ENCODE measurements at regions not wholly inside any gene's neighbourhood (a gene's known extent, or its start where the extent isn't known, plus 50 kb on each side); places are given as distances from the start of the nearest gene placed in this dataset.

DNA sequence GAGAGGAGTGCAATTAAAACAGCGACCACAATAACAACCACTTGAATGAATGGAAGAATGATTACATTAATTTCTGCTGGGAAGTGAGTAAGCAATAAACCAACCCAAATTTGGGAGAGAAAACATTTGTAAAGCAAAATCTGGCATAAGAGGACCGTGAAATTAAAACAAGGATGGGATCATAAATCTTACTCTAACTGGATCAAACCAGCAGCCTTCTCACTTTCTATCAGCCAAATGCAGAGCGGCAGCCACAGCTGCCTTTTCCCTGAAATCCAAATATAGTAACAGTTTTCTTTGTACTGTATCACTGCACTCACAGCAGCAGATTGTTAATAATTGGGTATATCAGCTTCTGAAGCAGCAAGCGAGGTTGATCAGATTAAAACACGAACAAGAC is 245.2 kb upstream of the REG3G start:
- no peaks in the 10 kb centered on the region for H3K27me3 ChIP-seq (ENCODE audit: insufficient read depth, poor library complexity, severe bottlenecking)
- no peak overlapping the region for H3K4me3 ChIP-seq (replicated peaks; ENCODE audit: insufficient read depth, low read length)
- DNase-seq (ENCODE audit: low read depth in 1 of 2, low spot score in 1 of 2), result no peak
- no peak overlapping the region for H3K27ac ChIP-seq (replicated peaks)
- no peak for TF ChIP-seq POLR2AphosphoS5 (IDR thresholded peaks at IDR 0.05; ENCODE audit: low read depth)
- TF ChIP-seq, protein P1, sequence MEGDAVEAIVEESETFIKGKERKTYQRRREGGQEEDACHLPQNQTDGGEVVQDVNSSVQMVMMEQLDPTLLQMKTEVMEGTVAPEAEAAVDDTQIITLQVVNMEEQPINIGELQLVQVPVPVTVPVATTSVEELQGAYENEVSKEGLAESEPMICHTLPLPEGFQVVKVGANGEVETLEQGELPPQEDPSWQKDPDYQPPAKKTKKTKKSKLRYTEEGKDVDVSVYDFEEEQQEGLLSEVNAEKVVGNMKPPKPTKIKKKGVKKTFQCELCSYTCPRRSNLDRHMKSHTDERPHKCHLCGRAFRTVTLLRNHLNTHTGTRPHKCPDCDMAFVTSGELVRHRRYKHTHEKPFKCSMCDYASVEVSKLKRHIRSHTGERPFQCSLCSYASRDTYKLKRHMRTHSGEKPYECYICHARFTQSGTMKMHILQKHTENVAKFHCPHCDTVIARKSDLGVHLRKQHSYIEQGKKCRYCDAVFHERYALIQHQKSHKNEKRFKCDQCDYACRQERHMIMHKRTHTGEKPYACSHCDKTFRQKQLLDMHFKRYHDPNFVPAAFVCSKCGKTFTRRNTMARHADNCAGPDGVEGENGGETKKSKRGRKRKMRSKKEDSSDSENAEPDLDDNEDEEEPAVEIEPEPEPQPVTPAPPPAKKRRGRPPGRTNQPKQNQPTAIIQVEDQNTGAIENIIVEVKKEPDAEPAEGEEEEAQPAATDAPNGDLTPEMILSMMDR (IDR thresholded peaks at IDR 0.05; ENCODE audit: insufficient read depth, low read length), result no peak
- TF ChIP-seq GABPA (IDR thresholded peaks at IDR 0.05; ENCODE audit: low read depth), result no peak
- TF ChIP-seq, protein P2, sequence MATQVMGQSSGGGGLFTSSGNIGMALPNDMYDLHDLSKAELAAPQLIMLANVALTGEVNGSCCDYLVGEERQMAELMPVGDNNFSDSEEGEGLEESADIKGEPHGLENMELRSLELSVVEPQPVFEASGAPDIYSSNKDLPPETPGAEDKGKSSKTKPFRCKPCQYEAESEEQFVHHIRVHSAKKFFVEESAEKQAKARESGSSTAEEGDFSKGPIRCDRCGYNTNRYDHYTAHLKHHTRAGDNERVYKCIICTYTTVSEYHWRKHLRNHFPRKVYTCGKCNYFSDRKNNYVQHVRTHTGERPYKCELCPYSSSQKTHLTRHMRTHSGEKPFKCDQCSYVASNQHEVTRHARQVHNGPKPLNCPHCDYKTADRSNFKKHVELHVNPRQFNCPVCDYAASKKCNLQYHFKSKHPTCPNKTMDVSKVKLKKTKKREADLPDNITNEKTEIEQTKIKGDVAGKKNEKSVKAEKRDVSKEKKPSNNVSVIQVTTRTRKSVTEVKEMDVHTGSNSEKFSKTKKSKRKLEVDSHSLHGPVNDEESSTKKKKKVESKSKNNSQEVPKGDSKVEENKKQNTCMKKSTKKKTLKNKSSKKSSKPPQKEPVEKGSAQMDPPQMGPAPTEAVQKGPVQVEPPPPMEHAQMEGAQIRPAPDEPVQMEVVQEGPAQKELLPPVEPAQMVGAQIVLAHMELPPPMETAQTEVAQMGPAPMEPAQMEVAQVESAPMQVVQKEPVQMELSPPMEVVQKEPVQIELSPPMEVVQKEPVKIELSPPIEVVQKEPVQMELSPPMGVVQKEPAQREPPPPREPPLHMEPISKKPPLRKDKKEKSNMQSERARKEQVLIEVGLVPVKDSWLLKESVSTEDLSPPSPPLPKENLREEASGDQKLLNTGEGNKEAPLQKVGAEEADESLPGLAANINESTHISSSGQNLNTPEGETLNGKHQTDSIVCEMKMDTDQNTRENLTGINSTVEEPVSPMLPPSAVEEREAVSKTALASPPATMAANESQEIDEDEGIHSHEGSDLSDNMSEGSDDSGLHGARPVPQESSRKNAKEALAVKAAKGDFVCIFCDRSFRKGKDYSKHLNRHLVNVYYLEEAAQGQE (IDR thresholded peaks at IDR 0.05; ENCODE audit: insufficient replicate concordance, low read depth), result no peak
- no peak for TF ChIP-seq SPI1 (IDR thresholded peaks at IDR 0.05; ENCODE audit: borderline replicate concordance, low read depth)

DNA sequence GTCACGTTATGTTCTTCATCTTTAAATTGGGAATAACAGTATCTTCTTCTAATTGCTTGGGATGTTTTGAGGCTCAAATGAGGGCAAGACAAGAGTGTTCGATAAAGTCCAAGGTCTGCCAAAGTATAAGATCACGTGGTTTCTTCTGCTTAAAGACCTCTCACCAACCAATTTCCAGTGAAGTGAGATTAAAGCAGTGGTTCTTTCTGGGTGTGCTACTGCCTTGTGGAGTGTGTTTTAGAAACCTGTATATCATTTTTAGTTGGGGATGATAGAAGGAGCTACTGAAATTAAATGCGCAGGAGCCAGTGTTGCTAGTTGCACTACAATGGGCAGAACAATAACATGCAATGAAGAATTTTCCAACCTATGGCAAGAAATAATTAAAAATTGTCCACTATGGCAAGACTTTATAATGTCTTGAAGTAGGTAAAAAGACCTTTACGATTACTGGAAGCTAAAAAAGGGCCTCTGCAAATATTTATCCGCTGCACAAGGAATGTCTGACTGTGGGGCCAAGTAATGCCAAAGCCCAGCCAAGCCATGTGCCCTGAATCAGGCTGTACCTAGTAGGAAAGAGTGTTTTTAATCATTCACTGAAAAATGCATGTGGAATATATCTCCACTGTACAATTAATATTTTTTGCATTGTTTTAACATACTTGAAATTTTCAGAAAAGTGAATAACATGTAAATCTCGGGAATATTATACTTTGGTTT is 244.5 kb upstream of the REG3G start:
- TF ChIP-seq POLR2AphosphoS5 (IDR thresholded peaks at IDR 0.05; ENCODE audit: low read depth), result no peak
- TF ChIP-seq GABPA (IDR thresholded peaks at IDR 0.05; ENCODE audit: low read depth), result no peak
- no peak for TF ChIP-seq SPI1 (IDR thresholded peaks at IDR 0.05; ENCODE audit: borderline replicate concordance, low read depth)
- Histone ChIP-seq H3K27me3 (ENCODE audit: insufficient read depth, poor library complexity, severe bottlenecking) (no peaks in the 10 kb centered on the region), H3K27ac (replicated peaks) (no peak overlapping the region), H3K4me3 (replicated peaks; ENCODE audit: insufficient read depth, low read length) (no peak overlapping the region)
- no peak for DNase-seq (ENCODE audit: low read depth in 1 of 2, low spot score in 1 of 2)

DNA sequence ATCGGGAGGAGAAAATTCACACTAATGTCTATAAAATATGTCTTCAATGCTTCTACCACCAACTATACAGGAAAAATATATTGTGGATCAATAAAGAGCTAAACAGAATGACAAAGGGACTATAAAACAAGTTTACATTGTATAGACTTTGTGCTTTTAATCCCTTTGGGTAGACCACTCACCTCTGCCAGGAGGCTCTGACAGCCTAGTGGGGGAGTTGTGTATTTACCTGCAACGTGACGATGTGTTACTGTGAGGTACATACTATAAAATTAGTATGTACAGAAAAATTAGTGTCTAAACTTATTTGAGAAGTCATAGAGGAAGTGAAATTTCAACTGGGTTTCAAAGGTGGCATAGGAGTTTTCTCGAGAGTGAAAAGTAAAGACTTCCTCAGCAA is 243.3 kb upstream of the REG3G start:
- DNase-seq (ENCODE audit: low read depth in 1 of 2, low spot score in 1 of 2), result no peak
- H3K27me3 ChIP-seq (ENCODE audit: insufficient read depth, poor library complexity, severe bottlenecking), result no peaks in the 10 kb centered on the region
- TF ChIP-seq SPI1 (IDR thresholded peaks at IDR 0.05; ENCODE audit: borderline replicate concordance, low read depth), result no peak
- no peak for TF ChIP-seq GABPA (IDR thresholded peaks at IDR 0.05; ENCODE audit: low read depth)
- no peak for TF ChIP-seq POLR2AphosphoS5 (IDR thresholded peaks at IDR 0.05; ENCODE audit: low read depth)
- TF ChIP-seq, protein P2 (IDR thresholded peaks at IDR 0.05; ENCODE audit: insufficient replicate concordance, low read depth), result no peak
- TF ChIP-seq, protein P1 (IDR thresholded peaks at IDR 0.05; ENCODE audit: insufficient read depth, low read length), result no peak
- H3K27ac ChIP-seq (replicated peaks), result no peak overlapping the region
- H3K4me3 ChIP-seq (replicated peaks; ENCODE audit: insufficient read depth, low read length), result no peak overlapping the region

DNA sequence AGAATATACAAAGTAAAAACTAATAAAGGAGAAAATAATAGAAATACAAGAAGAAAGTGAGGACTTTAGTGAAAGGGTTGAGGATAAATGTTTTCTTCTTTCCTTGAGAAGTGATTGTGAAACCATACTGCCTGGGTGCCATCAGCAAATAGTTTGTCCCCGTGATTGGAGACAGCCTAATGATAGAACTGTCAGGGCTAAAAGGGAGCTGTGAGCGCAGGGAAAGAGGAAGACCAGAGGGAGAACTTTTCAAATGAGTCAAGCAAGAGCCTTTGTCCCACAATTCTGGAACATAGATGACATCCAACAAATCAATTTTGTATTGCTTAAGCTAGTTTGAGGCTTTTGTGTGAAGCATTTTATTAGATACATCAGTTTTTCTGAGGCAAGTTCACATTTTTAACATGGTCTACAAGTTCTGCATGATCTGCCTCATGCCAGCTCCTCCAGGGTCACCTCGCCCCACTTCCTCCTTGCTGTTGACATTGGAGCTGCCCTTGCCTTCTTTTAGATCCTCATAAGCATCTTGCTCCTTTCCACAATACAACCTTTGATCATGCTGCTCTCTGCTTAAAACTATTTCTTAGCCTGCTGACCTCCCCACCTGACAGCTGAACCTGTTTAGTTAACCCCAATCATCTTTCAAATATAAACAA is 213.4 kb upstream of the REG3G start:
- Histone ChIP-seq H3K4me3 (replicated peaks; ENCODE audit: insufficient read depth, low read length) (no peak overlapping the region), H3K27ac (replicated peaks) (no peak overlapping the region), H3K27me3 (ENCODE audit: insufficient read depth, poor library complexity, severe bottlenecking) (no peaks in the 10 kb centered on the region)
- DNase-seq (ENCODE audit: low read depth in 1 of 2, low spot score in 1 of 2), result no peak
- no peak for TF ChIP-seq POLR2AphosphoS5 (IDR thresholded peaks at IDR 0.05; ENCODE audit: low read depth)
- TF ChIP-seq SPI1 (IDR thresholded peaks at IDR 0.05; ENCODE audit: borderline replicate concordance, low read depth), result peak; percentile 46; the same call in 1 of the 2 replicates
- TF ChIP-seq GABPA (IDR thresholded peaks at IDR 0.05; ENCODE audit: low read depth), result no peak
- TF ChIP-seq, protein P1 (IDR thresholded peaks at IDR 0.05; ENCODE audit: insufficient read depth, low read length), result no peak
- TF ChIP-seq, protein P2 (IDR thresholded peaks at IDR 0.05; ENCODE audit: insufficient replicate concordance, low read depth), result no peak
